Thoracic aorta (tissue), 2 donors: ENCODE measurements at regions not wholly inside any gene's neighbourhood (a gene's known extent, or its start where the extent isn't known, plus 50 kb on each side); places are given as distances from the start of the nearest gene placed in this dataset.
"Not testable (repeated sequence)": the region's sequence is repeated elsewhere in the genome, so short reads cannot be mapped to it uniquely, and the experiment has no call there.

Experiments
- ATAC-seq: fragments of 150-250 bp; one replicate; pipeline ENCODE4 v1.8.0; 2017; ENCODE audit warnings: low read depth; ENCODE audit not compliant: insufficient number of reproducible peaks, low FRiP score
- DNase-seq: peaks from one replicate; pipeline ENCODE4 v3.0.0-alpha.2; 2020; ENCODE audit warnings: low spot score
- H3K27ac ChIP-seq, 2 donors: fragments of 200-600 bp; sonication (generic); 1 replicate in 1 of 2; 2 replicates in 1 of 2; pipeline ENCODE4 v1.5.1; 2016; ENCODE audit warnings: mild to moderate bottlenecking in 2 of 2, moderate library complexity in 2 of 2
- H3K27me3 ChIP-seq: fragments of 200-600 bp; sonication (generic); replicated peaks from 2 replicates; pipeline ENCODE4 v1.6.0; 2016; ENCODE audit warnings: mild to moderate bottlenecking; ENCODE audit not compliant: insufficient read depth
- H3K36me3 ChIP-seq: fragments of 200-600 bp; sonication (generic); one replicate; pipeline ENCODE4 v1.5.1; 2016
- H3K4me1 ChIP-seq, 2 donors: fragments of 200-600 bp; sonication (generic); 1 replicate in 1 of 2; 2 replicates in 1 of 2; pipeline versions ENCODE4 v1.5.1 to v1.6.0; 2016; ENCODE audit warnings: low read depth in 2 of 2, mild to moderate bottlenecking in 1 of 2; ENCODE audit not compliant: control insufficient read depth in 1 of 2
- H3K4me3 ChIP-seq: fragments of 200-600 bp; sonication (generic); 2 replicates; pipeline ENCODE4 v1.5.1; 2016; ENCODE audit warnings: mild to moderate bottlenecking
- H3K9me3 ChIP-seq: fragments of 200-600 bp; sonication (generic); 2 replicates; pipeline ENCODE4 v1.5.1; 2016
- TF ChIP-seq, protein P1 (sequence below): fragments of 200-600 bp; sonication (generic); IDR thresholded peaks from one replicate; pipeline ENCODE4 v1.5.1; 2019; ENCODE audit warnings: antibody characterized with exemption

DNA sequence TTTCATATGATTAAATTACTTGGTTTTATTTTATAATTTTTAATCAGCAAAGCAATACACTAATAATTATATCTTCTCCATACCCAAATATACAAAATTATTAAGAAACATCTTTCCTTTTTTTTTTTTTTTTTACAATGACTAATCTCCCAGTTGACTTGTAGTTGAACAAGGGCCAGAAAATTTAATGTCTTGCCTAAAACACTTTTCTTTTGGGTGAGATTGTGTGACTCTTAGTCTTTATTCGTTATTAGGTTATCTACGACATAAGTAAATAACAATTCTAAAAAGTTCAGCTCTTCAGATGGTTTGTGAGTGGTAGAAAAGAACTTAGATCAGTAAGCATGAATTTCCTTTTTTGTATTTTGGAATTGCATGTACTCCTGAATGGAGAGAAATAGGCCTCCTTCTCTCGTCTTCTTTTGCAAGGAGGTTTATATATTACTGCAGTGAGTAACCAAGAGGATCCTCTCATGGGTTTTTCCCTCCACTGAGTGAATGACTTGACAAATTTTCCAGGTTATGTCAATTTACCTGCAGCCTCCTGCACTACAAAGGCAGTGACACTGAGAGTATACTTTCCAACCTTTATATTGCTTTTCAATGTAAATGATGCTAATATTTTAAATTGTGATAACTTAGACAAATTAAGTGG is 364.5 kb upstream of the CITED2 start:
- H3K27ac ChIP-seq = no peak overlapping the region
- DNase-seq (no peak), ATAC-seq (no peak)
- no peaks in the 10 kb centered on the region for H3K27me3 ChIP-seq
- H3K9me3 ChIP-seq = no peaks in the 10 kb centered on the region
- H3K4me3 ChIP-seq = no peak overlapping the region
- H3K36me3 ChIP-seq = no peaks in the 10 kb centered on the region
- TF ChIP-seq, protein P1, sequence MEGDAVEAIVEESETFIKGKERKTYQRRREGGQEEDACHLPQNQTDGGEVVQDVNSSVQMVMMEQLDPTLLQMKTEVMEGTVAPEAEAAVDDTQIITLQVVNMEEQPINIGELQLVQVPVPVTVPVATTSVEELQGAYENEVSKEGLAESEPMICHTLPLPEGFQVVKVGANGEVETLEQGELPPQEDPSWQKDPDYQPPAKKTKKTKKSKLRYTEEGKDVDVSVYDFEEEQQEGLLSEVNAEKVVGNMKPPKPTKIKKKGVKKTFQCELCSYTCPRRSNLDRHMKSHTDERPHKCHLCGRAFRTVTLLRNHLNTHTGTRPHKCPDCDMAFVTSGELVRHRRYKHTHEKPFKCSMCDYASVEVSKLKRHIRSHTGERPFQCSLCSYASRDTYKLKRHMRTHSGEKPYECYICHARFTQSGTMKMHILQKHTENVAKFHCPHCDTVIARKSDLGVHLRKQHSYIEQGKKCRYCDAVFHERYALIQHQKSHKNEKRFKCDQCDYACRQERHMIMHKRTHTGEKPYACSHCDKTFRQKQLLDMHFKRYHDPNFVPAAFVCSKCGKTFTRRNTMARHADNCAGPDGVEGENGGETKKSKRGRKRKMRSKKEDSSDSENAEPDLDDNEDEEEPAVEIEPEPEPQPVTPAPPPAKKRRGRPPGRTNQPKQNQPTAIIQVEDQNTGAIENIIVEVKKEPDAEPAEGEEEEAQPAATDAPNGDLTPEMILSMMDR = no peak
- peaks cover 6 to 10% of the 10 kb centered on the region in 2 donors for H3K4me1 ChIP-seq

DNA sequence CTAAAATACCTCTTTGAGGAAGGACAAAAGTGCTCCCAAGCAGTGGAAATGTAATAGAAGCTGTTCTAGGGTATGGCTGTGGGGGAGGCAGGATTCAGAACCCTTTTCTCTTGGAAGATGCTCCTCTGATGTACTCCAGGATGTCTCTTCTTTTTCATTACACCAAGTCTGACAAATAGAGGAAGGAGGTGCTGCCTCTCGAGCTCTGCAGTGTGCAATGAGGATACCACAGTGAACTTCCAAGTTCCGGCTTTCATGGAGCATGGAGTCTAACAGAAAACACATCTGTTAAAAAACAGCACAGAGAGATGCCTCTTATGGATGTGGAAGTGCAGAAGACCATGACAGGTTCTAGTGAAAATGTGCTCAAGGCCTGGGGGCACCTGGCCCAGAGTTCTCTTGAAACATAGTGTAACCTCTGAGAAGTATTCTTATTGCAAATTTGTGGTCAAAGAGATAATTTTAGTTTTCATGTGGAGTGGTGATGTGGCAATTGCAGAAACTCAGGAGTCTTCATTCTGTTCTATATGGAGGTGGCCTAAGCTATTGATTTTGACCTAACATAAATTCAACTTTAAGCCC is 362.0 kb upstream of the CITED2 start:
- TF ChIP-seq, protein P1 = no peak
- H3K4me1 ChIP-seq = no peaks in the 10 kb centered on the region

DNA sequence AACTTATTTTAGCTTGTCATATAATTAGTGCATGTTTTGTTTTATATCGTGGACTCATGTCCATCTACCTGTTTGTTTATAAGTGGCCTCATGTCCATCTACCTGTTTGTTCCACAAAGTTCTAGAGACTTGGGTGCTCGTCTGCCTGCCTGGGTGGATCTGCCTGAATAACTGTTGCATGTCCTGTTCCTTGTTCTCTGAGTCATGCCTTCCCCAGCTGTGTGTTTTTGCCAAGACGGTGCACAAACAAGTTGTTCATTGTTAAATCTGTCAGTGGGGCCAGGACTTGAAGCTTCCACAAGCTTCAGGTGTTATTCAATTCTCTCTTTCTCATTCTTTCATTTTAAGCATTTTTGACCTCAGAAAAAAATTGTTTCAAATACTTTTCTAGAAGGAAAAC is 358.0 kb upstream of the CITED2 start:
- TF ChIP-seq, protein P1 = no peak

More for the DNA sequence above, 362.0 kb upstream of the CITED2 start:
- ATAC-seq (no peak), DNase-seq (no peak)
- H3K9me3 ChIP-seq = no peaks in the 10 kb centered on the region
- H3K27ac ChIP-seq = no peak overlapping the region
- no peak overlapping the region for H3K4me3 ChIP-seq
- no peaks in the 10 kb centered on the region for H3K27me3 ChIP-seq
- no peaks in the 10 kb centered on the region for H3K36me3 ChIP-seq

DNA sequence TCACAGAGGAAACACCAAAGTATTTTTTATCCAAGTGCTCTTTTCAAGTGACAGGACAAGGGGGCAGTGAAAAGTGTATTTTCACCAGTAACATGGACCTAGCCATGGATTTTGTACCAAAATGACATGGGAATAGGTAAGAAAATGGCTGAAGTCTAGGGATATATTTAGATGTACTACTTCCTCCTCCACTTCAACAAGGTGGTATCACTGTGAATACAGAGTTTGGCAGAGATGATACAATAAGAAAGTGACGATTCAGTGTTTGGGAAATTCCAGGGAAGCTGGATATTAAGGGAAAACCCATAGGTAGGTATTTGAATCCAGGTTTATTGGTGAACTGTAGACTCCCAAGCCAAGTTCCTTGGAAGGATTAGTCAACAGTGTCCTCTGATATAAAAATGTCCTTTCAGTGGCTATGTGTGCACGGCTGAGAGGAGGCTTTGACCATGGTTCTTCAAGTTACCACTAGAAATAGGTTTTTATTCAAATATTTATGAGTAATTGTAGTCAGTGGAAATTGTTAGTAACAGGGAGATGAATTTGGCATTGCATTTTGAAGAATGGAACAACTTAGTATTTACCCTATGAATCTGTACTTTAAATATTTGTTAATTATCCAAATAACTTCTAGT is 356.0 kb upstream of the CITED2 start:
- no peaks in the 10 kb centered on the region for H3K27me3 ChIP-seq
- TF ChIP-seq, protein P1 = no peak
- no peak overlapping the region for H3K27ac ChIP-seq
- ATAC-seq (no peak), DNase-seq (no peak)
- H3K36me3 ChIP-seq = no peaks in the 10 kb centered on the region
- H3K4me1 ChIP-seq = peaks cover 8 to 15% of the 10 kb centered on the region in 2 donors
- no peaks in the 10 kb centered on the region for H3K9me3 ChIP-seq
- H3K4me3 ChIP-seq = no peak overlapping the region

More for the DNA sequence above, 358.0 kb upstream of the CITED2 start:
- Histone ChIP-seq H3K4me1 (peaks cover 8 to 15% of the 10 kb centered on the region in 2 donors), H3K27ac (no peak overlapping the region), H3K27me3 (no peaks in the 10 kb centered on the region), H3K9me3 (no peaks in the 10 kb centered on the region), H3K4me3 (no peak overlapping the region), H3K36me3 (no peaks in the 10 kb centered on the region)
- DNase-seq (no peak), ATAC-seq (no peak)

DNA sequence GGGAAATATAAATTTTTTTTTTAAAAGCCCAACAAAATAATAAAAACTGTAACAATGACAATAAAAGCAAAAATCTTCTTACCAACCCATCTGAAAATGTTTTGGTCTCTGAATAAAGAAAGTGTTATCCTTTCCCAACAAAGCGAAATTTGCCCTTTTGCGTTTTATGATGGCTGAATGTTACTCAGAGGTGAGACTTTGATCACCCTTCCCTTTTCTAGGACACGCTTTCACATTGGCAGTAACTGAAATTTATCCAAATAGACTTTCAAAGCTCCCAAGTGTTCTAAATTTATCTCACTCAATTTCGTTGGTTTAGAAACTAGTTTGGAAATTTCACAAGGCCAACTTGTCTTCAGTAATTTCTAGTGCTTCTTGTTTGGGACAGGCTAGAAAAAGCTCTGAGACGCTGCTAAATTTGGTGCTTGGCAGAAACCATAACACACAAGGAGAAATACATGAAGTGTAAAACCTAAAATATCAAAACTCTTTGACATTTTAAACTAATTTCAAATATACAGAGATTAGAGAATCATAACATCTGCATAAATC is 354.5 kb upstream of the CITED2 start:
- H3K27ac ChIP-seq = peak overlapping the region in 1 of 2 donors; percentile 1
- ATAC-seq (no peak), DNase-seq (no peak)
- no peaks in the 10 kb centered on the region for H3K9me3 ChIP-seq
- no peaks in the 10 kb centered on the region for H3K36me3 ChIP-seq
- no peaks in the 10 kb centered on the region for H3K27me3 ChIP-seq
- H3K4me3 ChIP-seq = no peak overlapping the region
- peaks cover 8 to 15% of the 10 kb centered on the region in 2 donors for H3K4me1 ChIP-seq
- TF ChIP-seq, protein P1 = no peak

DNA sequence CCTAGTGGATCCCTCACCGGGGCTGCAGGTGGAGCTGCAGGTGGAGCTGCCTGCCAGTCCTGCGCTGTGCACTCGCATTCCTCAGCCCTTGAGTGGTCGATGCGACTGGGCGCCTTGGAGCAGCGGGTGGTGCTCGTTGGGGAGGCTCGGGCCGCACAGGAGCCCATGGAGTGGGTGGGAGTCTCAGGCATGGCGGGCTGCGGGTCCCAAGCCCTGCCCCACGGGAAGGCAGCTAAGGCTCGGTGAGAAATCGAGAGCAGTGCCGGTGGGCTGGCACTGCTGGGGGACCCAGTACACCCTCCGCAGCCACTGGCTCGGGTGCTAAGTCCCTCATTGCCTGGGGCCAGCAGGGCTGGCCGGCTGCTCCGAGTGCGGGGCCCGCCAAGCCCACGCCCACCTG is 351.8 kb upstream of the CITED2 start:
- not testable (repeated sequence) for H3K9me3 ChIP-seq, DNase-seq, H3K27ac ChIP-seq, H3K27me3 ChIP-seq, ATAC-seq, H3K4me3 ChIP-seq, H3K36me3 ChIP-seq
- peaks cover 8 to 15% of the 10 kb centered on the region in 2 donors for H3K4me1 ChIP-seq
